GM21825 (cell line): ENCODE measurements at regions not wholly inside any gene's neighbourhood (a gene's known extent, or its start where the extent isn't known, plus 50 kb on each side); places are given as distances from the start of the nearest gene placed in this dataset.
"Not testable (repeated sequence)": the region's sequence is repeated elsewhere in the genome, so short reads cannot be mapped to it uniquely, and the experiment has no call there.

ENCODE experiments used
- ATAC-seq: cut with Tn5 transposase; IDR thresholded peaks from one replicate; pipeline ENCODE4 v1.9.1; 2021; ENCODE audit warnings: mild to moderate bottlenecking, moderate library complexity; ENCODE audit not compliant: unreplicated experiment

DNA sequence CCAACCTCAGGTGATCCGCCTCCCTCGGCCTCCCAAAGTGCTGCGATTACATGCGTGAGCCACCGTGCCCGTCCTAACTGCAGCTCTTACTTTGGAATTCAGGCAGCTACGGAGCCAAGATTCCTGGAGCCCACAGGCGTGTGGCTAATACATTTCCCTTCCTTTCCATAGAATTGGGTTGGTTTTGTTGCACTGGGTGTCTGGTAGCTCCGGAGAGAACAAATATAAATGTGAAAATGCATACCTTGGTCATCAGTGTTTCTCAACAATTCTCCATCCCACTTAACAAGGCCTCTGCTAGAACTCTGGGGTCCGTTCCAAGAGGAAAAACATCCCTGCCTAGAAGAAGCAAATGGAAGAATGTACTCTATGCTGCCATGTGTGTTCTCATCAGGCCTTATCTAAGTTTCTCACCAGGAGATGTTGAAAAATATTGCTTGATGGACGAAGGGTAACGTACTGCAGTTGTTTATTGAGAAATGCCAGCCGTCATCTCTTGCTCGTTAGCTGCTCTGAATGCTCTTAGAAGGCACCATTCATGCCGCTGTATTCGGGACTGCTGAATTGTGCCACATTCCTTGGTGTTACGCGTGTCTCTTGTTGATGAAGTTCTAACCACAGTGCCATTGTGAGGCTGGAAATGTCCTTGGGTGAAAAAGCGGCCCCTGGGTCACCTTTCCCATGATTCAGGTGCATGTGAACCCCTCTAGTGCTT lies 50.5 kb upstream of the CD99 start:
- ATAC-seq = no peak

DNA sequence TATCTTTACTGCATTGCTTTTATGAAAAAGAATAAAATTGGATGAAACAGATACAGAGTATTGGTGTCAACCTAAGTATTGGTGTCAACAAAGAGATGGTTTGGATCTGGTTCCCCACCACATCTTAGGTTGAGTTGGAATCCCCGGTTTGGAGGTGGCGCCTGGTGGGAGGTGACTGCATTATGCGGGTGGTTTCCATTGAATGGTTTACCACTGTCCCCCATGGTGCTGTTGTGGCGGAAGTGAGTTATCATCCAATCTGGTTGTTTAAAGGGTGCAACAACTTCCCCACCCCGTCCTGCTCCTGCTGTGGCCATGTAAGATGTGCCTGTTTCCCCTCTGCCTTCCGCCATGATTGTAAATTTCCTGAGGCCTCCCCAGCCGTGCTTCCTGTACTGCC lies 52.8 kb upstream of the CD99 start:
- ATAC-seq = no peak

DNA sequence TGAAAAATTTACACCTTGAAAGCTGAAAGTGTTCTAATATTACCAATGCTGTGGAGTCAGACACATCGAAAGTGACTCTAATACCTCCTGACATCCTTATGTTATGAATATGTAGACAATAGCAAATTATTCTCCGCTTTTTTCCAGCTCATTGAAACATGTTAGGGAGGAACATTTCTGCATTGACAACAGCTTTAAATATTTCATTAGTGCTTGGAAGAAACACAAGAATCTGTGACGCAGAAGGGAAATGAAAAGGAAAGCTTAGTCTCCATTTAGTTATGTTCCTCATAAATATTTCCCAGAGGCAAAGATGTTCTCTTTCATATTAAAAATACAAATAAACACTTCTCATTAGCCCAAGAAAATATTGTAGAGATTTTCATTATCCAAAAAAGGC lies 55.8 kb upstream of the CD99 start:
- no peak for ATAC-seq

DNA sequence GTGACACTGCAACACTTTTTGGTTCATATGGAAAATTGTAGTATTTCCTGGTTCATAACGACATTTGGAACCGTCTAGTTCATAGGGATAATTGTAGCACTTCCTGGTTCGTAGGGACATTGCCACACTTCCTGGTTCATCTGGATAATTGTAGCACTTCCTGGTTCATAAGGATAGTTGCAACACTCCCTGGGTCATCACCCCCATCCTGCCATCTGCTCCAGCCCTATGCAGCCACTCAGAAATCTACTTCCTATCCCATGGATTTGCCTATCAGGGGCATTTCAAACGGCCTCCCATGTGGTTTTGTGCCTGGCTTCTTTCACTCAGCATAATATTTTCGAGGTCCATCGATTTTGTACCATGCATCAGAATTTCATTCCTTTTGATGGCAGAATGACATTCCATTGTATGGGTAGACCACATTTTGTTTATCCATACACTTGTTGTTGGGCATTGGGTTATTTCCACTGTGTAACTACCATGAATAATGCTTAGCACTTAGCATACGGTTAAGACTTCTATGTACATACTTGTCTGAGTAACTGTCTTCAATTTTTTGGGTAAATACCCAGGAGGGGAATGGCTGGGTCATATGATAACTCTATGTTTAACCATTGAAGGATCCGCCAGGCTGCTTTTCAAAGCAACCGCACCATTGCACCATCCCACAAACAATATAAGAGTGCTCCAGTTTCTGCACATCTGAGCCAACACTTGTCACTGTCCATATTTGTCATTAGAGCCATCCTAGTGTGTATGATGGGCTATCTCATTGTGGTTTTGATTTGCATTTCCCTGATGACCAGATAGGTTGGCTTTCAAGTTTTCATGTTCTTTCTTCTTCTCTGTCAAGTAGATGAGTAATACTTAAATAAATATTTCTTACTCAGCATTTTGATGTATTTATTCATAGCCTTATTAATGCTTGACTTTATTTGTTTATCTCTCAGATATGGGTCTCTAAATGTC lies 58.3 kb upstream of the CD99 start:
- no peak for ATAC-seq

DNA sequence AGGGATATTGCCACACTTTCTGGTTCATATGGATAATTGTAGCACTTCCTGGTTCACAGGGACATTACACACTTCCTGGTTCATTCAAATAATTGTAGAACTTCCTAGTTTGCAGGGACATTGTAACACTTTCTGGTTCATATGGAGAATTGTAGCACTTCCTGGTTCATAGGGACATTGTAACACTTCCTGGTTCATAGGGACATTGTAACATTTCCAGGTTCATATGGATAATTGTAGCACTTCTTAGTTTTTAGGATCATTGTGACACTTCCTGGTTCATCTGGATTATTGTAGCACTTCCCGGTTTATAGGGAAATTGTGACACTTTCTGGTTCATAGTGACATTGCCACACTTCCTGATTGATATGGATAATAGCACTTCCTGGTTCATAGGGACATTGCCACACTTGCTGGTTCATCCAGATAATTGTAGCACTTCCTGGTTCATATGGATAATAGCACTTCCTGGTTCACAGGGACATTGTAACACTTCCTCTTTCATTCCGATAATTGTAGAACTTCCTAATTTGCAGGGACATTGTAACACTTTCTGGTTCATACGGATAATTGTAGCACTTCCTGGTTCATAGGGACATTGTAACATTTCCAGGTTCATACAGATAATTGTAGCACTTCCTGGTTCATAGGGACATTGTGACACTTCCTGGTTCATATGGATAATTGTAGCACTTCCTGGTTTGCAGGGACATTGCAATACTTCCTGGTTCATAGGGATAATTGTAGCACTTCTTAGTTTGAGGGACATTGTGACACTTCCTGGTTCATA lies 59.2 kb upstream of the CD99 start:
- ATAC-seq = no peak

DNA sequence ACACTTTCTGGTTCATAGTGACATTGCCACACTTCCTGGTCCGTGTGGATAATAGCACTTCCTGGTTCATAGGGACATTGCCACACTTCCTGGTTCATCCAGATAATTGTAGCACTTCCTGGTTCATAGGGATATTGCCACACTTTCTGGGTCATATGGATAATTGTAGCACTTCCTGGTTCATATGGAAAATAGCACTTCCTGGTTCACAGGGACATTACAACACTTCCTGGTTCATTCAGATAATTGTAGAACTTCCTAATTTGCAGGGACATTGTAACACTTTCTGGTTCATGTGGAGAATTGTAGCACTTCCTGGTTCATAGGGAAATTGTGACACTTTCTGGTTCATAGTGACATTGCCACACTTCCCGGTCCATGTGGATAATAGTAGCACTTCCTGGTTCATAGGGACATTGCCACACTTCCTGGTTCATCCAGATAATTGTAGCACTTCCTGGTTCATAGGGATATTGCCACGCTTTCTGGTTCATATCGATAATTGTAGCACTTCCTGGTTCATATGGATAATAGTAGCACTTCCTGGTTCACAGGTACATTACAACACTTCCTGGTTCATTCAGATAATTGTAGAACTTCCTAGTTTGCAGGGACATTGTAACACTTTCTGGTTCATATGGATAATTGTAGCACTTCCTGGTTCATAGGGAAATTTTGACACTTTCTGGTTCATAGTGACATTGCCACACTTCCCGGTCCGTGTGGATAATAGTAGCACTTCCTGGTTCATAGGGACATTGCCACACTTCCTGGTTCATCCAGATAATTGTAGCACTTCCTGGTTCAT lies 60.0 kb upstream of the CD99 start:
- not testable (repeated sequence) for ATAC-seq

DNA sequence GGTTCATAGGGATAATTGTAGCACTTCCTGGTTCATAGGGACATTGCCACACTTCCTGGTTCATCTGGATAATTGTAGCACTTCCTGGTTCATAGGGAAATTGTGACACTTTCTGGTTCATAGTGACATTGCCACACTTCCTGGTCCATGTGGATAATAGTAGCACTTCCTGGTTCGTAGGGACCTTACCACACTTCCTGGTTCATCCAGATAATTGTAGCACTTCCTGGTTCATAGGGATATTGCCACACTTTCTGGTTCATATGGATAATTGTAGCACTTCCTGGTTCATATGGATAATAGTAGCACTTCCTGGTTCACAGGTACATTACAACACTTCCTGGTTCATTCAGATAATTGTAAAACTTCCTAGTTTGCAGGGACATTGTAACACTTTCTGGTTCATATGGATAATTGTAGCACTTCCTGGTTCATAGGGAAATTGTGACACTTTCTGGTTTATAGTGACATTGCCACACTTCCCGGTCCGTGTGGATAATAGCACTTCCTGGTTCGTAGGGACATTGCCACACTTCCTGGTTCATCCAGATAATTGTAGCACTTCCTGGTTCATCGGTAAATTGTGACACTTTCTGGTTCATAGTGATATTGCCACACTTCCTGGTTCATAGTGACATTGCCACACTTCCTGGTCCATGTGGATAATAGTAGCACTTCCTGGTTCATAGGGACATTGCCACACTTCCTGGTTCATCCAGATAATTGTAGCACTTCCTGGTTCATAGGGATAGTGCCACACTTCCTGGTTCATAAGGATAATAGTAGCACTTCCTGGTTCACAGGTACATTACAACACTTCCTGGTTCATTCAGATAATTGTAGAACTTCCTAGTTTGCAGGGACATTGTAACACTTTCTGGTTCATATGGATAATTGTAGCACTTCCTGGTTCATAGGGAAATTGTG lies 60.8 kb upstream of the CD99 start:
- ATAC-seq = not testable (repeated sequence)

DNA sequence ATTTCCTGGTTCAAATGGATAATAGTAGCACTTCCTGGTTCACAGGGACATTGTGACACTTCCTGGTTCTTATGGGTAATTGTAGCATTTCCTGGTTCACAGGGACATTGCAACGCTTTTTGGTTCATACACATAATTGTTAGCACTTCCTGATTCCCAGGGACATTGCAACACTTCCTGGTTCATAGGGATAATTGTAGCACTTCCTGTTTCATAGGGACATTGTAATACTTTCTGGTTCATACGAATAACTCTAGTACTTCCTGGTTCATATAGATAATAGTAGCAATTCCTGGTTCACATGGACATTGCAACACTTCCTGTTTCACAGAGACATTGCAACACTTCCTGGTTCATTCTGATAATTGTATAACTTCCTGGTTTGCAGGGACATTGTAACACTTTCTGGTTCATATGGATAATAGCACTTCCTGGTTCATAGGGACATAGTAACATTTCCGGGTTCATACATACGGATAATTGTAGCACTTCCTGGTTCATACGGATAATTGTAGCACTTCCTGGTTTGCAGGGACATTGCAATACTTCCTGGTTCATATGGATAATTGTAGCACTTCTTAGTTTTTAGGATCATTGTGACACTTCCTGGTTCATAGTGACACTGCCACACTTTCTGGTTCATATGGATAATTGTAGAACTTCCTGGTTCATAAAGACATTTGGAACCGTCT lies 61.6 kb upstream of the CD99 start:
- ATAC-seq = no peak

DNA sequence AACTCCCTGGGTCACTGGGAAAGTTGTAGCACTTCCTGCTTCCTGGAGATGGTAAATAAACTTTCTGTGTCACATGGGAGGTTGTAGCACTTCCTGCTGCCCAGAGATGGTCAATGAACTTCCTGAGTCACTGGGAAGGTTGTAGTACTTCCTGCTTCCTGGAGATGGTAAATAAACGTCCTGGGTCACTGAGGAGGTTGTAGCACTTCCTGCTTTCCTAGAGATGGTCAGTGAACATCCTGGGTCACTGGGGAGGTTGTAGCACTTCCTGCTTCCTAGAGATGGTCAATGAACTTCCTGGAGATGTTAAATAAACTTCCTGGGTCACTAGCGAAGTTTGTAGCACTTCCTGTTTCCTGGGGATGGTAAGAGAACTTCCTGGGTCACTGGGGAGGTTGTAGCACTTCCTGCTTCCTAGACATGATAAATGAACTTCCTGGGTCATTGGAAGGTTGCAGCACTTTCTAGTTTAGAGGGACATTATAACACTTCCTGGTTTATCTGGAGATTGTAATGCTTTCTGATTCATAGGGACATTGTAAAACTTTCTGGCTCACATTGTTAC lies 62.3 kb upstream of the CD99 start:
- no peak for ATAC-seq

DNA sequence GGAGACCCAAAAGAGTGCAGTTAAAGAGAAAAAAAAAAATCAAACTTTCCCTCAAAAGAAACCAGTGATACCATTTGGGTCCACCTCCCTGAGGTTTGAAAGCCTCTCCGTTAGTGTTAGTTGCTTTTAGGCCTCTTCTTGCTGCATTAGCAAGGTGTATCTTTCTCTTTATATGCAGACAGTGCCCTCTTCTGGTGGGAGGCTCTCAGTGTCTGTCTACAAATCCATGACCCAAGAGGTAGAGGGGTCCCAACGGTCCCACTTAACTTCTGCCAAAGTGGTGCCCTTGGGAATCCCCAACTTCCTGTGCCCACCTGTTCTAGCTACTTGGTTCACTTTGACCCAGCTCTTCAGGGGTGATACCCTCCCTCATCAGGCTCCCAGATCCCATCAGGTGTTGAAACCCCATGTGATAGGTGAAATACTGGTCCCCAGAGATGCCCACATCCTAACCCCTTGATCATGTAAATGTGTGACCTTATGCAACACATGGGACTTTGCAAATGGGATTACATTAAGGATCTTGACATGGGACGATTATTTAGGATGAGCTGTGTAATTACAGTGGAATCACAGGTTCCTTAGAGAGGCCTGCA lies 63.7 kb upstream of the CD99 start:
- peak; percentile 73 for ATAC-seq

DNA sequence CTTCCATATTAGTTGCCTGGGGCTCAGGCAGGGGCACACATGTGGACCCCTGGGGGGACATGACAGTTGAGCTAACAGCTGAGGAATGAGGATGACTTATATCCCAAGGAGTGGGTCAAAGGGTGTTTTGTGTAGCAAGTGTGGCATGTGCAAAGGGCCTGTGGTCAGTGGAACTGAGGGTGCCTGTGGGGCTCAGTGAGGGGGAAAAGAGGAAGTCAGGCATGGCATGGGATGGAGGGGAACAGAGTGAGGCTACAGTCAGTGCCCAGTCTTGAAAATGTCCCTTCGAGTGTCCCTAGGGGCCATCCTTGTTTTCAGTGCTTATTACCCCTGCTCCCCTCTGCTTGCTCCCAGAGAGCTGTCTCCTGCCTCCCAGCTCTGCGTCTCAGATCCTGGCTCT lies 64.3 kb upstream of the CD99 start:
- no peak for ATAC-seq

DNA sequence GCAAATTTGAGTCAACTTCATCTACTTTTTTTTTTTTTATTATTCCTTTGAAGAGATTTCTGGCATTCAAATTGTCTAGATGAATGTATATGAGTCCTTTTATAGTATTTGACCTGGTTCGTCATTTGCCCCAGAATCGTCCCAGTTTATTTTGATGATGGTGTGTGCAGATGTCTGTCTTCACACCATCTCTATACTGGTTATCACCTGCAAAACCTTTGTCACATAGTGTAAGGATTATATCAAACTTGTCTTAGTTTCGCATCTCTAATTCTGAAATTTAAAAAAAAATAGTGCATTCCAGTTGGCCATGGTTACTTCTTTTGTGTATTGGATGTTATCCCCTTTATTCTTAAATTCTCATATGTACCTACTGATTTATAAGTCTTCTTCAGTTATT lies 70.5 kb upstream of the CD99 start:
- ATAC-seq = no peak

DNA sequence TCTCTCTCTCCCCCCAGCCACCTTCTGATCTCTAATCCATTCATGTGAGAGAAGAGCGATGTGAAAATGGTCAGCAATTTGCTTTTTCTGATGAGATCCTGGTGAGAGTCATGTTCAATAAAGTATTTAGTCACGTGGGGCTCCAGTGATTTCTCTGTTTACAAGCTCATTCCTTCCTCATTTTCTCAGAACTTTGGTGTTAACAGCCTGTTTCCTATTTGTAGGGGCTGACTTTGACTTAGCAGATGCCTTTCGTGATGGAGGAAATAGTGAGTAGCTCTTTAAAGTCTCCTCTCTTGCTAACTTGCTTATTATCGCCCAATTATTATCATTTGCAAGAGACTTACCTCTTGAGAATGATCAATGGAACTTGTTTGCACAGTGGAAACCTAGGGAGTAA lies 72.6 kb upstream of the CD99 start:
- no peak for ATAC-seq

DNA sequence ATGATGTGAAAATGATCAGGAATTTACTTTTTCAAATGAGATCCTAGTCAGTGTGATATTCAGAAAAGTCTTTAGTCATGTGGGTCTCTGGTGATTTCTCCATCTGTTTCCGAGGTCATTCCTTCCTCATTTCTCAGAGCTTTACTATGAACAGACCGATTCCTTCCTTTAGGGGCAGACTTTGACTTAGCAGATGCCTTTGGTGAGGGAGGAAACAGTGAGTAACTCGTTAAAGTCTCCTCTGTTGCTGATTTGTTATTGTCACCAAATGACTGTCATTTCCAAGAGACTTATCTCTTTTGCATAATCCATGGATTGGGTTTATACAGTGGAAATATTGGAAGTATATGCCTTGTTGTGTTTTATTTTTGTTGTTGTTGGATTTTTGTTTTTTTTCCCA lies 76.2 kb upstream of the CD99 start:
- no peak for ATAC-seq

DNA sequence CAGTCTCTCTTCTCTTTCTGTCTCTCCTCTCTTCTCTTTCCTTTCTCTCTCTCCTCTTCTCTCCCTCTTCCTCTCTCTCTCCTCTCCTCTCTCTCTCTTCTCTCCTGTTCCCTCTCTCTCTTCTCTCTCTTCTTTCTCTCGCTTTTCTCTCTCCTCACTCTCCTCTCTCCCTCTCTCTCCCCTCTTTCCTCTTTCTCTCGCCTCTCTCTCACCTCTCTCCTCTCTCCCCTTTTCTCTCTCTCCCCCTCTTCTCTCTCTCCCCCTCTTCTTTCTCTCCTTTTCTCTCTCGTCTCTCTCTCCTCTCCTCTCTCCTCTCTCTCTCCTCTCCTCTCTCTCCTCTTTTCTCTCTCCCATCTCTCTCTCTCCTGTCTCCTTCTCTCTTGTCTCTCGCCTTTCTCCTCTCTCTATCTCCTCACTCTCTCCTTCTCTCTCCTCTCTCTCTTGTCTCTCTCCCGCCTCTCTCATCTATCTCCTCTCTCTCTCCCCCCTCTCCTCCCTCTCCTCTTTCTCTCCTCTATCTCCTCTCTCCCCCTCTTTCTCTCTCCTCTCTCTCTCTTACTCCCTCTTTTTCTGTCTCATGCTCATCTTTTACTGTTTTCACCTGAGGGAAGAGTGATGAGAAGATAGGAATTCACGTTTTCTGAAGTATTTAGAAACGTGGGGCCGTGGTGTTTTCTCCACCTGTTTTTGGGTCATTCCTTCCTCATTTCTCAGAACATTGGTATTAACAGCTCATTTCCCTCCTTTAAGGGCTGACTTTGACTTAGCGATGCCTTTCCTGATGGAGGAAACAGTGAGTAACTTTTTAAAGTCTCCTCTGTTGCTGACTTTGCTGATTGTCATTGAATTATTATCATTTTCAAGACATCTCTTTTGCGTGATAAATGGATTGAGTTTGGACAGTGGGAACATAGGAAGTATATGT lies 80.6 kb upstream of the CD99 start:
- ATAC-seq = no peak

DNA sequence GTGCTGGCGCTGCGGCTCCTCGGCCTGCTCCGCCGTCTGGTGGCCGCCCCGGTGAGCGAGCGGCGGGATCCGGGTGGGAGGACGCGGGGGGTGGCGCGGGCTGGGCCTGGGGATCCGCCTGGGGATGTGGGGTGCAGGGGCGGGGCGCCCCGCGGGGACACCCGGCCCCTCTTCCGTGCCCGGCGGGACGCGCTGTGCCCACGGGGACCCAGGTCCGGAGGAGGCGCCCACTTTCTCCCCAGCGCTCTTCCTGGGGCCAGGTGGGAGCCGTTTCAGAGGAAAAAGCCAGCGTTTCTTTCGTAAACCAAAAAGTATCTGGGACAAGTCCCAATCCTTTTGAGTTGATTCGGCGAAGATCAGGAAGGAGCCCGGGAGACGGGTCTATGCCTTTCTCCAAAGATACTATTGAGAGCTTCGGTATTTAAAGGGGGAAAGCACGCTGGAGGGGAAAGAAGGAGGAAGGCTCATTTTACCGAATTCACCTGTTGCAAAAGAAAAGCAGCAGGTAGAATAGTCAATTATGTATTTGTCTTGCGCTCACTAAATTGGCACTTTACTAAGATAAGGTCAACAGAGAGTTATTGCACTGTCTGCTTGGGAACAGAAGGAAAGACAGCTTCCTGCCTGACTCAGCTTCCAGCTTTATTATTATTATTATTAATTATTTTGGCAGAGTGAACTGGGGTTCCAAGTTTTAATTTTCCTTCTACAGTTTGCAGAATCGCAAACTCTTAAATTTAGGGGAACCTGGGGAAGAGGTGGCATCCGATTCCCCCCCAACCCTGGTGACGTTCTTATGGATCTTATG lies 81.5 kb upstream of the CD99 start:
- ATAC-seq = no peak
